ENCODE measurements at regions not wholly inside any gene's neighbourhood (a gene's known extent, or its start where the extent isn't known, plus 50 kb on each side); places are given as distances from the start of the nearest gene placed in this dataset.

- no peak overlapping the region for H3K27ac ChIP-seq
- TF ChIP-seq ZFX (IDR thresholded peaks at IDR 0.05) (no peak), CTCF (conservative IDR thresholded peaks at IDR 0.05) (no peak)
These were observed 116.2 kb upstream of the SOX11 start for GRCh38 chr2:5576015-5576414.

GRCh38 chr2:5587766-5588165 lies 104.4 kb upstream of the SOX11 start:
- H3K27ac ChIP-seq, result no peak overlapping the region
- TF ChIP-seq ZFX (IDR thresholded peaks at IDR 0.05) (no peak), CTCF (conservative IDR thresholded peaks at IDR 0.05) (no peak)

- H3K27ac ChIP-seq, result no peak overlapping the region
- TF ChIP-seq ZFX (IDR thresholded peaks at IDR 0.05) (no peak), CTCF (conservative IDR thresholded peaks at IDR 0.05) (no peak)
These were observed 103.6 kb upstream of the SOX11 start for GRCh38 chr2:5588601-5589000.

GRCh38 chr2:5589183-5589582 lies 103.0 kb upstream of the SOX11 start:
- TF ChIP-seq ZFX (IDR thresholded peaks at IDR 0.05), result no peak
- no peak for TF ChIP-seq CTCF (conservative IDR thresholded peaks at IDR 0.05)
- no peak overlapping the region for H3K27ac ChIP-seq

- no peak overlapping the region for H3K27ac ChIP-seq
- no peak for TF ChIP-seq CTCF (conservative IDR thresholded peaks at IDR 0.05)
- TF ChIP-seq ZFX (IDR thresholded peaks at IDR 0.05), result no peak
These were observed 101.3 kb upstream of the SOX11 start for GRCh38 chr2:5590886-5591285.

- H3K27ac ChIP-seq, result no peak overlapping the region
- TF ChIP-seq CTCF (conservative IDR thresholded peaks at IDR 0.05), result no peak
- TF ChIP-seq ZFX (IDR thresholded peaks at IDR 0.05), result no peak
These were observed 99.3 kb upstream of the SOX11 start for GRCh38 chr2:5592916-5593315.

GRCh38 chr2:5594249-5594695 lies 97.9 kb upstream of the SOX11 start:
- TF ChIP-seq CTCF (conservative IDR thresholded peaks at IDR 0.05) (no peak), ZFX (IDR thresholded peaks at IDR 0.05) (no peak)
- H3K27ac ChIP-seq, result no peak overlapping the region

All from C4-2B (cell line).